KMS-11 (cell line): ENCODE measurements at regions not wholly inside any gene's neighbourhood (a gene's known extent, or its start where the extent isn't known, plus 50 kb on each side); places are given as distances from the start of the nearest gene placed in this dataset.
"Not testable (repeated sequence)": the region's sequence is repeated elsewhere in the genome, so short reads cannot be mapped to it uniquely, and the experiment has no call there.

Source experiments
- H2AFZ ChIP-seq: fragments of 200-600 bp; sonication (generic); 2 replicates; pipeline ENCODE4 v1.6.1; 2016; ENCODE audit warnings: antibody characterized with exemption, mixed run types, low read depth
- H3K27ac ChIP-seq: fragments of 200-600 bp; sonication (generic); 2 replicates; pipeline ENCODE4 v1.6.1; 2016; ENCODE audit warnings: mild to moderate bottlenecking, mixed run types
- H3K27me3 ChIP-seq: fragments of 200-600 bp; sonication (generic); 2 replicates; pipeline ENCODE4 v1.6.1; 2017; ENCODE audit warnings: mild to moderate bottlenecking, low read depth, mixed run types, moderate library complexity; ENCODE audit not compliant: insufficient read depth
- H3K36me3 ChIP-seq: fragments of 200-600 bp; sonication (generic); 2 replicates; pipeline ENCODE4 v1.6.1; 2017; ENCODE audit warnings: mild to moderate bottlenecking, mixed run types; ENCODE audit not compliant: insufficient read depth
- H3K4me1 ChIP-seq: fragments of 200-600 bp; sonication (generic); 2 replicates; pipeline ENCODE4 v1.6.1; 2016; ENCODE audit warnings: mild to moderate bottlenecking, low read depth, mixed run types; ENCODE audit not compliant: poor library complexity, severe bottlenecking
- H3K4me2 ChIP-seq: fragments of 200-600 bp; sonication (generic); 2 replicates; pipeline ENCODE4 v1.7.0; 2016; ENCODE audit warnings: mild to moderate bottlenecking, mixed run types
- H3K4me3 ChIP-seq: fragments of 200-600 bp; sonication (generic); IDR thresholded peaks from 2 replicates; pipeline ENCODE4 v1.6.1; 2017; ENCODE audit warnings: low read depth, low read length, mixed read lengths; ENCODE audit not compliant: insufficient read depth
- H3K79me2 ChIP-seq: fragments of 200-600 bp; sonication (generic); 2 replicates; pipeline ENCODE4 v1.6.1; 2016; ENCODE audit warnings: low read depth, mixed run types; ENCODE audit not compliant: insufficient read depth
- H3K9ac ChIP-seq: fragments of 200-600 bp; sonication (generic); 2 replicates; pipeline ENCODE4 v1.6.1; 2016; ENCODE audit warnings: mild to moderate bottlenecking, mixed run types
- H4K20me1 ChIP-seq: fragments of 200-600 bp; sonication (generic); 2 replicates; pipeline ENCODE4 v1.6.1; 2016; ENCODE audit warnings: mild to moderate bottlenecking, mixed run types; ENCODE audit not compliant: insufficient read depth
- CTCF ChIP-seq: fragments of 200-600 bp; sonication (generic); conservative IDR thresholded peaks from 2 replicates; pipeline ENCODE4 v1.6.1; 2017; ENCODE audit warnings: low read depth, mild to moderate bottlenecking, antibody characterized with exemption, low read length, moderate library complexity, mixed read lengths

GRCh38 chr2:182605166-182605565 lies 110.9 kb upstream of the DNAJC10 start:
- no peak for TF ChIP-seq CTCF
- no peaks in the 10 kb centered on the region for H3K79me2 ChIP-seq
- H3K36me3 ChIP-seq: no peaks in the 10 kb centered on the region
- H3K4me3 ChIP-seq: no peak overlapping the region
- no peak overlapping the region for H2AFZ ChIP-seq
- no peak overlapping the region for H3K4me2 ChIP-seq
- no peak overlapping the region for H3K9ac ChIP-seq
- H3K4me1 ChIP-seq: no peaks in the 10 kb centered on the region
- no peaks in the 10 kb centered on the region for H3K27me3 ChIP-seq
- no peaks in the 10 kb centered on the region for H4K20me1 ChIP-seq
- H3K27ac ChIP-seq: no peak overlapping the region

- no peaks in the 10 kb centered on the region for H4K20me1 ChIP-seq
- no peak overlapping the region for H3K4me2 ChIP-seq
- no peak overlapping the region for H3K4me3 ChIP-seq
- no peak overlapping the region for H2AFZ ChIP-seq
- no peaks in the 10 kb centered on the region for H3K79me2 ChIP-seq
- H3K27ac ChIP-seq: no peak overlapping the region
- no peaks in the 10 kb centered on the region for H3K36me3 ChIP-seq
- no peak for TF ChIP-seq CTCF
- no peaks in the 10 kb centered on the region for H3K4me1 ChIP-seq
- H3K27me3 ChIP-seq: no peaks in the 10 kb centered on the region
- H3K9ac ChIP-seq: no peak overlapping the region
Observed at GRCh38 chr2:182606728-182607681, 109.1 kb upstream of the DNAJC10 start.

- Histone ChIP-seq H3K27me3 (no peaks in the 10 kb centered on the region), H3K4me1 (no peaks in the 10 kb centered on the region), H3K4me2 (no peak overlapping the region), H2AFZ (no peak overlapping the region), H3K36me3 (no peaks in the 10 kb centered on the region), H3K79me2 (no peaks in the 10 kb centered on the region), H3K27ac (no peak overlapping the region), H3K4me3 (no peak overlapping the region), H4K20me1 (no peaks in the 10 kb centered on the region), H3K9ac (no peak overlapping the region)
- no peak for TF ChIP-seq CTCF
Observed at GRCh38 chr2:182608181-182608845, 107.7 kb upstream of the DNAJC10 start.

- not testable (repeated sequence) for H3K4me1 ChIP-seq, H3K27ac ChIP-seq, H2AFZ ChIP-seq
Observed at GRCh38 chr2:182609005-182609404, 107.1 kb upstream of the DNAJC10 start.

More at GRCh38 chr2:182609005-182609404, 107.1 kb upstream of the DNAJC10 start:
- not testable (repeated sequence) for H3K4me2 ChIP-seq, H3K9ac ChIP-seq, H3K36me3 ChIP-seq, H4K20me1 ChIP-seq, H3K4me3 ChIP-seq, H3K79me2 ChIP-seq, H3K27me3 ChIP-seq
